GM23248 (cell line): ENCODE measurements at regions not wholly inside any gene's neighbourhood (a gene's known extent, or its start where the extent isn't known, plus 50 kb on each side); places are given as distances from the start of the nearest gene placed in this dataset.

Experiments
- EZH2 ChIP-seq: fragments of 200-600 bp; sonication (generic); IDR thresholded peaks from 2 replicates; pipeline ENCODE4 v1.6.1; 2018; ENCODE audit warnings: antibody characterized with exemption, mild to moderate bottlenecking; ENCODE audit not compliant: insufficient read depth, poor library complexity, severe bottlenecking
- EZH2phosphoT487 ChIP-seq: fragments of 200-600 bp; sonication (generic); IDR thresholded peaks from 2 replicates; pipeline ENCODE4 v1.6.1; 2018; ENCODE audit warnings: antibody characterized with exemption, moderate library complexity, mild to moderate bottlenecking, low read depth; ENCODE audit not compliant: insufficient read depth

DNA sequence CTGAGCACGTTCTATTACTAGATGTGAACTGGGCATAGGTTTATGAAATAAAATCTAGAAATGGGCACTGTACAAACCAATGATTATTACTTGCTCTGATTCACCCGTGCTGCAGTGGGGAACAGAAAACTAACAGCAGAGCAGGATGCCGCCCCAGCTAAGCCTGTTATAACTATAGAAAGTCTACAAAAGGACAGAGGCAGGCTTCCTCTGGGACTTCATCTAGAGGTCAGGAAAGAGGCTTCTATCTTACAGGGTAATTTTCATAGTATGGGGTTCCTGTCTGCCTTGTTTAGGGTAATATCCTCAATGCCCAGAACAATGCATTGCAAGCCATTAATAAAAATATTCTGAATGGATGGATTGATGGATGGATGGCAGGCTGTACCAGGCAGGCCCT is 177.0 kb upstream of the TBL1XR1 start:
- no peak for TF ChIP-seq EZH2phosphoT487
- no peak for TF ChIP-seq EZH2
